H1 (cell line): ENCODE measurements at regions not wholly inside any gene's neighbourhood (a gene's known extent, or its start where the extent isn't known, plus 50 kb on each side); places are given as distances from the start of the nearest gene placed in this dataset.

Experiments used
- CTCF ChIA-PET: fragments of 300-600 bp; sonication (Branson Sonifier 250); formaldehyde crosslinking; loops from one replicate; lab custom pipeline; 2021; ENCODE audit not compliant: partially characterized antibody; lab: Charles Lee
- POLR2A ChIA-PET: fragments of 300-600 bp; sonication (Branson Sonifier 250); formaldehyde crosslinking; loops from one replicate; lab custom pipeline; 2021; ENCODE audit warnings: inconsistent platforms; ENCODE audit not compliant: partially characterized antibody; lab: Charles Lee
- DNase-seq, 2 experiments: peaks; one replicate each; pipeline versions ENCODE4 v3.0.0 to v3.0.0-alpha.2; 2010 to 2022; ENCODE audit warnings: low spot score in 2 of 2, low read depth in 1 of 2, mixed read lengths in 1 of 2
- FAIRE-seq: peaks from 2 replicates; lab custom pipeline; 2011; peaks lifted over from hg19 to GRCh38; lab: Jason Lieb, UNC
- H2AFZ ChIP-seq: 2 replicates; pipeline ENCODE4 v1.8.1; 2012; ENCODE audit warnings: low read length, inconsistent platforms
- H2AK5ac ChIP-seq: 2 replicates; pipeline ENCODE4 v1.6.1; 2013; ENCODE audit warnings: low read depth, low read length
- H2BK120ac ChIP-seq: replicated peaks from 2 replicates; pipeline ENCODE3; 2013; ENCODE audit warnings: low read depth, low read length, inconsistent platforms
- H2BK12ac ChIP-seq: 2 replicates; pipeline ENCODE4 v1.6.1; 2013; ENCODE audit warnings: low read depth, low read length
- H2BK15ac ChIP-seq: 2 replicates; pipeline ENCODE4 v1.6.1; 2013; ENCODE audit warnings: low read length
- H2BK20ac ChIP-seq: 2 replicates; pipeline ENCODE4 v1.6.1; 2013; ENCODE audit warnings: low read length
- H2BK5ac ChIP-seq: 2 replicates; pipeline ENCODE4 v1.6.1; 2013; ENCODE audit warnings: low read depth, low read length
- H3K14ac ChIP-seq: 2 replicates; pipeline ENCODE4 v1.6.1; 2013; ENCODE audit warnings: inconsistent platforms; ENCODE audit not compliant: insufficient read length
- H3K18ac ChIP-seq: 2 replicates; pipeline ENCODE4 v1.6.1; 2013; ENCODE audit warnings: low read length; ENCODE audit errors: extremely low read depth
- H3K23ac ChIP-seq: 2 replicates; pipeline ENCODE4 v1.6.1; 2013; ENCODE audit warnings: inconsistent platforms; ENCODE audit not compliant: insufficient read length
- H3K23me2 ChIP-seq: 2 replicates; pipeline ENCODE4 v1.6.1; 2013; ENCODE audit warnings: low read depth, low read length
- H3K27ac ChIP-seq: 2 replicates; pipeline ENCODE4 v1.6.1; 2011; ENCODE audit warnings: low read depth, low read length, inconsistent platforms
- H3K27me3 ChIP-seq, 4 experiments: replicated peaks in 1 of 4; 1 replicate in 1 of 4; 2 replicates in 3 of 4; pipeline versions ENCODE4 v1.6.1 to v1.8.1; 2011 to 2013; ENCODE audit warnings: low read length in 3 of 4, mild to moderate bottlenecking in 3 of 4, inconsistent platforms in 2 of 4, mixed read lengths in 2 of 4, moderate library complexity in 1 of 4; ENCODE audit not compliant: control insufficient read depth in 3 of 4, insufficient read depth in 3 of 4; ENCODE audit errors: extremely low read depth in 1 of 4
- H3K36me3 ChIP-seq, 4 experiments: 2 replicates each; pipeline versions ENCODE4 v1.6.1 to v1.8.1; 2011 to 2013; ENCODE audit warnings: mild to moderate bottlenecking in 4 of 4, low read length in 3 of 4, moderate library complexity in 2 of 4, control low read depth in 1 of 4, inconsistent platforms in 1 of 4; ENCODE audit not compliant: insufficient read depth in 4 of 4, control insufficient read depth in 2 of 4
- H3K4ac ChIP-seq: replicated peaks from 2 replicates; pipeline ENCODE3; 2013; ENCODE audit warnings: low read length, low read depth, mixed read lengths, inconsistent platforms; ENCODE audit not compliant: insufficient read length
- H3K4me1 ChIP-seq, 4 experiments: replicated peaks in 1 of 4; 1 replicate in 1 of 4; 2 replicates in 3 of 4; pipeline versions ENCODE4 v1.6.1 to v1.8.1; 2011 to 2013; ENCODE audit warnings: low read length in 3 of 4, inconsistent platforms in 2 of 4, mixed read lengths in 1 of 4; ENCODE audit not compliant: insufficient read depth in 4 of 4, control insufficient read depth in 3 of 4
- H3K4me2 ChIP-seq, 2 experiments: 2 replicates each; pipeline versions ENCODE4 v1.6.1 to v1.8.1; 2011 to 2013; ENCODE audit warnings: low read depth in 2 of 2, low read length in 2 of 2, control low read depth in 1 of 2, inconsistent platforms in 1 of 2, mild to moderate bottlenecking in 1 of 2; ENCODE audit not compliant: insufficient read depth in 1 of 2
- H3K4me3 ChIP-seq, 4 experiments: fragments of 200-600, 300-600 bp in 1 of 4; sonication (generic), shearing (Covaris generic), sonication (Bioruptor Twin) in 1 of 4; 2 replicates each; pipeline versions ENCODE4 v1.5.1 to v1.8.1; 2011 to 2016; ENCODE audit warnings: low read length in 4 of 4, low read depth in 3 of 4, control low read depth in 2 of 4, inconsistent platforms in 2 of 4, mild to moderate bottlenecking in 2 of 4, mixed read lengths in 1 of 4, moderate library complexity in 1 of 4; ENCODE audit not compliant: insufficient read depth in 2 of 4; ENCODE audit errors: extremely low read depth in 1 of 4
- H3K56ac ChIP-seq: replicated peaks from 2 replicates; pipeline ENCODE3; 2013; ENCODE audit warnings: low read depth, mild to moderate bottlenecking, mixed read lengths, low read length, inconsistent platforms; ENCODE audit not compliant: insufficient read length
- H3K79me1 ChIP-seq: 2 replicates; pipeline ENCODE4 v1.6.1; 2013; ENCODE audit warnings: low read depth, low read length, control low read depth
- H3K79me2 ChIP-seq, 2 experiments: 2 replicates each; pipeline versions ENCODE4 v1.6.1 to v1.8.1; 2012 to 2013; ENCODE audit warnings: low read length in 2 of 2, mild to moderate bottlenecking in 2 of 2, inconsistent platforms in 1 of 2; ENCODE audit not compliant: insufficient read depth in 2 of 2, control insufficient read depth in 1 of 2
- H3K9ac ChIP-seq, 4 experiments: replicated peaks in 1 of 4; 1 replicate in 1 of 4; 2 replicates in 3 of 4; pipeline versions ENCODE4 v1.6.1 to v1.8.1; 2011 to 2013; ENCODE audit warnings: low read depth in 3 of 4, low read length in 3 of 4, control low read depth in 2 of 4, mild to moderate bottlenecking in 2 of 4, moderate library complexity in 2 of 4, inconsistent platforms in 1 of 4; ENCODE audit errors: extremely low read depth in 1 of 4
- H3K9me3 ChIP-seq, 2 experiments: 2 replicates each; pipeline versions ENCODE4 v1.6.1 to v1.8.1; 2012 to 2013; ENCODE audit warnings: mild to moderate bottlenecking in 2 of 2, moderate library complexity in 2 of 2, control low read depth in 1 of 2, inconsistent platforms in 1 of 2, low read depth in 1 of 2, low read length in 1 of 2, mixed read lengths in 1 of 2; ENCODE audit not compliant: insufficient read depth in 2 of 2
- H4K20me1 ChIP-seq, 2 experiments: replicated peaks in 1 of 2; 2 replicates each; pipeline versions ENCODE3 to v1.8.1; 2011 to 2013; ENCODE audit warnings: inconsistent platforms in 2 of 2, low read length in 2 of 2, mild to moderate bottlenecking in 1 of 2; ENCODE audit not compliant: insufficient read depth in 2 of 2, control insufficient read depth in 1 of 2
- H4K5ac ChIP-seq: 2 replicates; pipeline ENCODE4 v1.6.1; 2013; ENCODE audit warnings: low read length, low read depth, mixed read lengths, inconsistent platforms; ENCODE audit not compliant: insufficient read length
- H4K8ac ChIP-seq: 2 replicates; pipeline ENCODE4 v1.8.0; 2013; ENCODE audit warnings: mild to moderate bottlenecking, moderate library complexity, low read length, inconsistent platforms; ENCODE audit not compliant: insufficient read depth; ENCODE audit errors: extremely low read depth
- H4K91ac ChIP-seq: replicated peaks from 2 replicates; pipeline ENCODE3; 2013; ENCODE audit warnings: low read length, mixed read lengths, inconsistent platforms; ENCODE audit not compliant: insufficient read length
- BCL11A ChIP-seq, 2 experiments: IDR thresholded peaks; one replicate each; pipeline ENCODE4 v1.6.1; 2011; ENCODE audit warnings: low read depth in 2 of 2, low read length in 2 of 2, mild to moderate bottlenecking in 2 of 2
- BRCA1 ChIP-seq: IDR thresholded peaks from 2 replicates; pipeline ENCODE4 v1.6.1; 2012; ENCODE audit warnings: low read depth, low read length, improper control_type of control experiment
- CTBP2 ChIP-seq: IDR thresholded peaks from 2 replicates; pipeline ENCODE4 v1.7.0; 2011; ENCODE audit warnings: borderline replicate concordance, mild to moderate bottlenecking, moderate library complexity, mixed read lengths, low read length; ENCODE audit not compliant: insufficient read depth, insufficient read length
- KDM1A ChIP-seq: fragments of 200-600, 300-600 bp; sonication (generic); IDR thresholded peaks from 2 replicates; pipeline ENCODE4 v1.7.1; 2016; ENCODE audit warnings: mild to moderate bottlenecking, low read length, borderline replicate concordance
- POLR2A ChIP-seq, 2 experiments: IDR thresholded peaks; 1 replicate in 1 of 2; 2 replicates in 1 of 2; pipeline ENCODE4 v1.6.1; 2011; ENCODE audit warnings: low read depth in 2 of 2, low read length in 2 of 2, mild to moderate bottlenecking in 2 of 2; ENCODE audit errors: control extremely low read depth in 1 of 2
- RAD21 ChIP-seq, 2 experiments: IDR thresholded peaks in 1 of 2; conservative IDR thresholded peaks in 1 of 2; 2 replicates each; pipeline ENCODE4 v1.6.1; 2011; ENCODE audit warnings: low read depth in 2 of 2, low read length in 2 of 2, improper control_type of control experiment in 1 of 2, inconsistent platforms in 1 of 2, mild to moderate bottlenecking in 1 of 2, moderate library complexity in 1 of 2
- RNF2 ChIP-seq: fragments of 200-900, 300-1000 bp; sonication (generic); IDR thresholded peaks from 2 replicates; pipeline ENCODE4 v1.7.1; 2016; ENCODE audit warnings: borderline replicate concordance, low read depth, mild to moderate bottlenecking, antibody characterized with exemption, low read length; ENCODE audit not compliant: poor library complexity, severe bottlenecking; ENCODE audit errors: missing control alignments
- SP4 ChIP-seq: IDR thresholded peaks from 2 replicates; pipeline ENCODE4 v1.6.1; 2012; ENCODE audit warnings: low read length, inconsistent platforms
- TAF7 ChIP-seq: optimal IDR thresholded peaks from 2 replicates; pipeline ENCODE3; 2011; ENCODE audit warnings: low read depth, mild to moderate bottlenecking, inconsistent platforms, low read length, moderate library complexity, borderline replicate concordance
- WGBS, 2 experiments: shearing (Covaris generic) in 1 of 2; methylation state at CpG; one replicate each; pipeline versions ENCODE4 v1.1.6 to v1.1.7; 2013 to 2015; ENCODE audit warnings: low lambda C conversion rate in 2 of 2, mixed read lengths in 2 of 2, inconsistent platforms in 1 of 2, low coverage in 1 of 2, missing lambda C conversion rate in 1 of 2; ENCODE audit not compliant: insufficient replicate concordance in 2 of 2, insufficient coverage in 1 of 2, insufficient read length in 1 of 2; ENCODE audit errors: extremely low coverage in 1 of 2, missing lambda C conversion rate in 1 of 2; 5-methylcytosine and 5-hydroxymethylcytosine counted together

DNA sequence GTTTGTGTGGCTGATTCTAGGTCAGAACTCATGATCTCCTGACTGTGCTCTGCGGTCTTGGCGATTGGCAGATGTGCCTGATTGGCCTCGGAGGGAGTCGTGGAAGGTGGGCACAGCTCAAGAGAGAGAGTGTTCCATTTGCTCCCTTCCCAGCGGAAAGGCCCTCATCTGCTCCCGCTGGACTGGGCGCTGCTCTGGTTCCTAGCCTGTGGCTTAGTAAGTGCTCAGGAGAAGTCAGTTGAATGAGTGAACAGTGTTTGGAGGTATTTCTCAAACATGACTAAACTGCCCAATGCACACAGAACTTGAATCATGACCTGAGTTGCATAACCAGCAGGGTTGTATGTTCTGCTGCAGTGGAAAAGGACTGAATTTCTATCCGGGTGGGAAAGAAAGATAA lies 120.2 kb upstream of the PITX1 start:
- WGBS, 2 experiments, result 86% methylated on average over 8 of the region's 8 CpGs; no CpG with 5 or more reads in 1 of the 2 experiments
- Histone ChIP-seq H4K5ac (no peak overlapping the region), H3K18ac (no peak overlapping the region), H3K56ac (no peak overlapping the region), H3K36me3 (no peaks in the 10 kb centered on the region), H4K8ac (no peak overlapping the region), H2BK20ac (no peak overlapping the region), H3K27me3 (no peaks in the 10 kb centered on the region; a peak in 1 of 7 replicates), H3K27ac (no peak overlapping the region), H3K4me2 (no peak overlapping the region), H3K9me3 (no peaks in the 10 kb centered on the region), H2AFZ (no peak overlapping the region), H3K4ac (no peak overlapping the region), H2BK120ac (no peak overlapping the region), H3K14ac (no peak overlapping the region), H3K79me1 (no peaks in the 10 kb centered on the region), H3K23me2 (no peaks in the 10 kb centered on the region), H2BK12ac (no peak overlapping the region), H3K4me3 (no peak overlapping the region), H2AK5ac (no peak overlapping the region), H3K9ac (no peak overlapping the region), H4K20me1 (no peaks in the 10 kb centered on the region), H4K91ac (no peak overlapping the region), H2BK5ac (no peak overlapping the region), H3K4me1 (peaks cover 0 to 6% (median 3%) of the 10 kb centered on the region in 4 experiments; a peak in 4 of 7 replicates), H2BK15ac (no peak overlapping the region), H3K23ac (no peak overlapping the region), H3K79me2 (no peaks in the 10 kb centered on the region)
- ChIA-PET CTCF (interaction anchor here (0.6 to 0.8 kb wide), 2 partner anchors 33 to 34 kb away, joined by 3 read pairs; no protein-coding TSS in a partner anchor), POLR2A (no interaction called here)
- no peak for TF ChIP-seq RAD21 (IDR thresholded peaks at IDR 0.05 in 1 of 2, conservative IDR thresholded peaks at IDR 0.05 in 1 of 2; ENCODE audit: low read depth in 2 of 2, low read length in 2 of 2)
- TF ChIP-seq BRCA1, result no peak
- TF ChIP-seq CTBP2, result no peak
- TF ChIP-seq POLR2A (IDR thresholded peaks at IDR 0.05; ENCODE audit: control extremely low read depth in 1 of 2, low read depth in 2 of 2, low read length in 2 of 2), result no peak
- no peak for TF ChIP-seq RNF2
- TF ChIP-seq KDM1A, result no peak
- no peak for TF ChIP-seq TAF7
- no peak for TF ChIP-seq SP4
- TF ChIP-seq BCL11A (IDR thresholded peaks at IDR 0.05; ENCODE audit: low read depth in 2 of 2, low read length in 2 of 2), result no peak
- FAIRE-seq (no peak), DNase-seq (no peak)
